HS-27A (cell line): ENCODE measurements at regions not wholly inside any gene's neighbourhood (a gene's known extent, or its start where the extent isn't known, plus 50 kb on each side); places are given as distances from the start of the nearest gene placed in this dataset.

Experiments used
- DNase-seq: peaks from one replicate; pipeline ENCODE4 v3.0.0-alpha.2; 2012; ENCODE audit warnings: low read depth, missing footprints

GRCh38 chr2:45301307-45302277 is 292.3 kb upstream of the SIX2 start:
- no peak for DNase-seq

- no peak for DNase-seq
Measured at GRCh38 chr2:45300026-45300750, 290.9 kb upstream of the SIX2 start.

- DNase-seq = no peak
Measured at GRCh38 chr2:45299361-45299760, 290.1 kb upstream of the SIX2 start.

GRCh38 chr2:45293182-45293581 is 283.9 kb upstream of the SIX2 start:
- no peak for DNase-seq

GRCh38 chr2:45291296-45291701 is 282.0 kb upstream of the SIX2 start:
- DNase-seq = peak; percentile 34

- DNase-seq = no peak
Measured at GRCh38 chr2:45289997-45290709, 280.9 kb upstream of the SIX2 start.

GRCh38 chr2:45288532-45289417 is 279.5 kb upstream of the SIX2 start:
- DNase-seq = no peak

GRCh38 chr2:45287045-45287444 is 277.8 kb upstream of the SIX2 start:
- no peak for DNase-seq

- no peak for DNase-seq
Measured at GRCh38 chr2:45285771-45286390, 276.6 kb upstream of the SIX2 start.

- no peak for DNase-seq
Measured at GRCh38 chr2:45285311-45285710, 276.1 kb upstream of the SIX2 start.

- no peak for DNase-seq
Measured at GRCh38 chr2:45284621-45284995, 275.4 kb upstream of the SIX2 start.

GRCh38 chr2:45283764-45284620 is 274.7 kb upstream of the SIX2 start:
- DNase-seq = peak; percentile 82

GRCh38 chr2:45282646-45283045 is 273.4 kb upstream of the SIX2 start:
- DNase-seq = no peak

- DNase-seq = no peak
Measured at GRCh38 chr2:45281311-45281710, 272.1 kb upstream of the SIX2 start.

GRCh38 chr2:45280794-45281193 is 271.5 kb upstream of the SIX2 start:
- no peak for DNase-seq

- DNase-seq = no peak
Measured at GRCh38 chr2:45279356-45279755, 270.1 kb upstream of the SIX2 start.

- peak; percentile 82 for DNase-seq
Measured at GRCh38 chr2:45278365-45279078, 269.3 kb upstream of the SIX2 start.

- peak; percentile 92 for DNase-seq
Measured at GRCh38 chr2:45276914-45277313, 267.7 kb upstream of the SIX2 start.

GRCh38 chr2:45275806-45276205 is 266.6 kb upstream of the SIX2 start:
- DNase-seq = no peak
